NCI-H82 treated with DMSO at 0.1 percent for 48 hours (cell line): ENCODE measurements at regions not wholly inside any gene's neighbourhood (a gene's known extent, or its start where the extent isn't known, plus 50 kb on each side); places are given as distances from the start of the nearest gene placed in this dataset.
"Not testable (repeated sequence)": the region's sequence is repeated elsewhere in the genome, so short reads cannot be mapped to it uniquely, and the experiment has no call there.

ENCODE experiments used
- DNase-seq: peaks from one replicate; lab custom pipeline; 2025; ENCODE audit not compliant: unreplicated experiment; lab: John Stamatoyannopoulos, UW

GRCh38 chr3:110646055-110646454 is 425.6 kb upstream of the NECTIN3 start:
- no peak for DNase-seq

GRCh38 chr3:110646496-110646895 is 425.1 kb upstream of the NECTIN3 start:
- no peak for DNase-seq

- DNase-seq, result no peak
Observed at GRCh38 chr3:110647586-110647985, 424.0 kb upstream of the NECTIN3 start.

GRCh38 chr3:110650741-110651140 is 420.9 kb upstream of the NECTIN3 start:
- no peak for DNase-seq

GRCh38 chr3:110654843-110655502 is 416.6 kb upstream of the NECTIN3 start:
- no peak for DNase-seq

- no peak for DNase-seq
Observed at GRCh38 chr3:110656394-110657025, 415.1 kb upstream of the NECTIN3 start.

- no peak for DNase-seq
Observed at GRCh38 chr3:110664148-110664547, 407.5 kb upstream of the NECTIN3 start.

- no peak for DNase-seq
Observed at GRCh38 chr3:110666495-110666894, 405.1 kb upstream of the NECTIN3 start.

- DNase-seq, result no peak
Observed at GRCh38 chr3:110667216-110667615, 404.4 kb upstream of the NECTIN3 start.

- no peak for DNase-seq
Observed at GRCh38 chr3:110670407-110670806, 401.2 kb upstream of the NECTIN3 start.

GRCh38 chr3:110677506-110677905 is 394.1 kb upstream of the NECTIN3 start:
- DNase-seq, result no peak

- no peak for DNase-seq
Observed at GRCh38 chr3:110679285-110679684, 392.3 kb upstream of the NECTIN3 start.

- no peak for DNase-seq
Observed at GRCh38 chr3:110680450-110680849, 391.2 kb upstream of the NECTIN3 start.

GRCh38 chr3:110684466-110684865 is 387.1 kb upstream of the NECTIN3 start:
- DNase-seq, result no peak

- DNase-seq, result no peak
Observed at GRCh38 chr3:110685630-110686029, 386.0 kb upstream of the NECTIN3 start.

- DNase-seq, result no peak
Observed at GRCh38 chr3:110686701-110687100, 384.9 kb upstream of the NECTIN3 start.

- DNase-seq, result no peak
Observed at GRCh38 chr3:110687138-110687537, 384.5 kb upstream of the NECTIN3 start.

GRCh38 chr3:110697961-110698360 is 373.7 kb upstream of the NECTIN3 start:
- DNase-seq, result no peak

- not testable (repeated sequence) for DNase-seq
Observed at GRCh38 chr3:110704332-110704731, 367.3 kb upstream of the NECTIN3 start.

- no peak for DNase-seq
Observed at GRCh38 chr3:110708156-110708555, 363.5 kb upstream of the NECTIN3 start.

GRCh38 chr3:110710156-110710555 is 361.5 kb upstream of the NECTIN3 start:
- DNase-seq, result no peak

- DNase-seq, result no peak
Observed at GRCh38 chr3:110710603-110711002, 361.0 kb upstream of the NECTIN3 start.
